OCI-LY7 (cell line): ENCODE measurements at regions not wholly inside any gene's neighbourhood (a gene's known extent, or its start where the extent isn't known, plus 50 kb on each side); places are given as distances from the start of the nearest gene placed in this dataset.

Source experiments
- CTCF ChIP-seq: fragments of 200-600 bp; sonication (generic); conservative IDR thresholded peaks from 2 replicates; pipeline ENCODE4 v1.5.1; 2014; ENCODE audit warnings: mild to moderate bottlenecking, antibody characterized with exemption, low read length, moderate library complexity, mixed read lengths
- EZH2phosphoT487 ChIP-seq: fragments of 200-600 bp; sonication (generic); IDR thresholded peaks from 2 replicates; pipeline ENCODE4 v1.6.1; 2018; ENCODE audit warnings: low read depth, borderline replicate concordance, mild to moderate bottlenecking, mixed run types, antibody characterized with exemption, low read length, moderate library complexity, mixed read lengths

- TF ChIP-seq CTCF = no peak
- TF ChIP-seq EZH2phosphoT487 = no peak
Measured at GRCh38 chr2:77746780-77747179, 224.6 kb upstream of the LRRTM4 start.
